Glutamatergic neuron (in vitro differentiated cells): ENCODE measurements at regions not wholly inside any gene's neighbourhood (a gene's known extent, or its start where the extent isn't known, plus 50 kb on each side); places are given as distances from the start of the nearest gene placed in this dataset.

Experiments
- DNase-seq: peaks from one replicate; pipeline ENCODE4 v3.0.0; 2022
- H3K27ac Mint-ChIP-seq: one replicate; pipeline ENCODE4 v1.8.0; 2020; ENCODE audit warnings: mild to moderate bottlenecking, mixed read lengths, inconsistent platforms; ENCODE audit not compliant: unreplicated experiment
- H3K27me3 Mint-ChIP-seq: one replicate; pipeline ENCODE4 v1.8.0; 2020; ENCODE audit warnings: mild to moderate bottlenecking, moderate library complexity, mixed read lengths, inconsistent platforms; ENCODE audit not compliant: unreplicated experiment
- H3K36me3 Mint-ChIP-seq: one replicate; pipeline ENCODE4 v1.8.0; 2020; ENCODE audit warnings: mild to moderate bottlenecking, mixed read lengths, inconsistent platforms; ENCODE audit not compliant: unreplicated experiment
- H3K4me1 Mint-ChIP-seq: one replicate; pipeline ENCODE4 v1.8.0; 2020; ENCODE audit warnings: mild to moderate bottlenecking, low read depth, mixed read lengths, inconsistent platforms; ENCODE audit not compliant: unreplicated experiment
- H3K4me3 Mint-ChIP-seq: one replicate; pipeline ENCODE4 v1.8.0; 2020; ENCODE audit warnings: mild to moderate bottlenecking, mixed read lengths, inconsistent platforms; ENCODE audit not compliant: unreplicated experiment
- H3K9me3 Mint-ChIP-seq: one replicate; pipeline ENCODE4 v1.8.0; 2020; ENCODE audit warnings: mild to moderate bottlenecking, moderate library complexity, mixed read lengths, inconsistent platforms; ENCODE audit not compliant: unreplicated experiment
- TF ChIP-seq, protein P1 (sequence below): fragments of 200-600 bp; sonication (generic); IDR thresholded peaks from one replicate; pipeline ENCODE4 v1.5.0; 2021; ENCODE audit not compliant: partially characterized antibody, unreplicated experiment

DNA sequence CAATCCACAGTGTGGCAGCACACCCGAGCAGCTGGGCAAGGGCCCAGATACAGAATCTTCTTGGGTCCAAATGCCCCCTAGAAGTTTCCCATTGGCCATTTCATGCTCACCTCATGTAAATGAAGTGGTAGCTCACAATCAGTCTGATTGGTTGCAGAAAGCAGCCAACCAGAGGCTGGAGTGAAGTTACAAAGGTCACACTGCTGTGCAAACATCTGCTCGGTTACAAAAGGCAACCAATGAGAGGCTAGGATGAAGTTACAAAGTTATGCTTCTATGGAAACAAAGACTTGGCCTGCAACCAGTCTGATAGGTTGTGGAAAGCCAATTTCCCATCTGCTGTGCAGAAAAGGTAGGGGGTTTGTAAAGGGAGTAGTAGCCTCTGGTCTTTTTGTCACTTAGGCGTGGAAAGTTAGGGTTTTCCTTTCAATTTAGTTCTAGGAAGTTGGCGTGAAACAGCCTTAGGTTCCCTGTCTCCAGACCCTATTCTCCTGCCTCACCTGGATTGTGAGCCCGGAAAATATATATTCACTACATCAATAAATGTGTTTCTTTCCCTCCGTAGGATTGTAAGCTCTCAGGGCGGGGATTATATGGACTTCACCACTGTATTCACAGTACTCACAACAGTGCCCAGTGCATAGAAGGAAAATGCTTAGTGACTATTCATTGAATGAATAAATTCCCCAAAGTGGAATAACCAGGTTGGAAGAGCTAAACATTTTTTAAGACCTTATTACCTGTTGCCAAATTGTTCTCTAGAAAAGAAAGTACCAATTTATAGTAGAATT lies 91.9 kb downstream of the URB2 start:
- Mint-ChIP-seq H3K4me3 (no peak overlapping the region), H3K27ac (no peak overlapping the region), H3K36me3 (peaks cover 11% of the 10 kb centered on the region), H3K4me1 (peaks cover 9% of the 10 kb centered on the region), H3K9me3 (peaks cover 5% of the 10 kb centered on the region), H3K27me3 (peaks cover 4% of the 10 kb centered on the region)
- TF ChIP-seq, protein P1, sequence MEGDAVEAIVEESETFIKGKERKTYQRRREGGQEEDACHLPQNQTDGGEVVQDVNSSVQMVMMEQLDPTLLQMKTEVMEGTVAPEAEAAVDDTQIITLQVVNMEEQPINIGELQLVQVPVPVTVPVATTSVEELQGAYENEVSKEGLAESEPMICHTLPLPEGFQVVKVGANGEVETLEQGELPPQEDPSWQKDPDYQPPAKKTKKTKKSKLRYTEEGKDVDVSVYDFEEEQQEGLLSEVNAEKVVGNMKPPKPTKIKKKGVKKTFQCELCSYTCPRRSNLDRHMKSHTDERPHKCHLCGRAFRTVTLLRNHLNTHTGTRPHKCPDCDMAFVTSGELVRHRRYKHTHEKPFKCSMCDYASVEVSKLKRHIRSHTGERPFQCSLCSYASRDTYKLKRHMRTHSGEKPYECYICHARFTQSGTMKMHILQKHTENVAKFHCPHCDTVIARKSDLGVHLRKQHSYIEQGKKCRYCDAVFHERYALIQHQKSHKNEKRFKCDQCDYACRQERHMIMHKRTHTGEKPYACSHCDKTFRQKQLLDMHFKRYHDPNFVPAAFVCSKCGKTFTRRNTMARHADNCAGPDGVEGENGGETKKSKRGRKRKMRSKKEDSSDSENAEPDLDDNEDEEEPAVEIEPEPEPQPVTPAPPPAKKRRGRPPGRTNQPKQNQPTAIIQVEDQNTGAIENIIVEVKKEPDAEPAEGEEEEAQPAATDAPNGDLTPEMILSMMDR = no peak
- no peak for DNase-seq

DNA sequence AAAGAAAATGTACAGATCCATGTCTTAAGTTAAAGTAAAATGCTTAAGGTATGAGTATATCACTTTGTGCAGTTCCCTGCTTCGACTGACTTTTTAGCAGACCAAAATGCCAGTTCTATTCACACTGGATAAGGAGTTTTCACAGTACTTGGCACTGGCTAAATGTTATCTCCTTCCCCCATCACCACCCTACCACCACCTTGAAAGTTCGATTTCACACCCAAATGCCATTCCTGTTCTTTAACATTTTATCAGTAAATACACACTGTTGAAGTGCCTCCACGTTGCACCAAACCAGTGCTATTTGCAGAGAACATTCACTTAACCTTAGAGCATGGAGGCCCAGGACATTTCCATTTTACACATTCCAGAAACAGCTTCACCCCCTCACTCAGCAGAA lies 100.0 kb downstream of the URB2 start:
- Mint-ChIP-seq H3K36me3 (peaks cover 7% of the 10 kb centered on the region), H3K9me3 (peaks cover 5% of the 10 kb centered on the region), H3K27me3 (peaks cover 11% of the 10 kb centered on the region), H3K27ac (no peak overlapping the region), H3K4me1 (peaks cover 4% of the 10 kb centered on the region), H3K4me3 (no peak overlapping the region)
- TF ChIP-seq, protein P1 = no peak
- no peak for DNase-seq

DNA sequence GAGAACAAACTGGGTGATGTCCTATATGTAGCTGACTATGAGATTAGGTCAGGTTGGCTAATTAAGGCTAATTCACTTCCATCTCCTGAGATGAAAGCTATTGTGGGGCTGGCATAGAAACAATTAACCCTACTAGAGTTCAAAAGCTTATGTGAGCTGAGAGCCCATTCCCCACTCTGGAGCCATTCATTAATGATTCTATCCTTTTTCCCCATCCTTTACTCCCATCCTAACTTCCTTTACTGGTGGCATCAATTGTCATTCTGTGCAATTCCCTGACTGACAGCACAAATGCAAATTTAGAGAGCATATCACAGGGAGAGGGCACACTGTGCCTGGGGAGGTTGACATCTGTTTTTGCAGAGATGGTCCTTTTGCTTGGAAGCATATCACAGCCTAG lies 103.9 kb downstream of the URB2 start:
- H3K4me1 Mint-ChIP-seq = peaks cover 5% of the 10 kb centered on the region
- H3K4me3 Mint-ChIP-seq = no peak overlapping the region
- H3K9me3 Mint-ChIP-seq = peaks cover 2% of the 10 kb centered on the region
- TF ChIP-seq, protein P1 = no peak
- H3K36me3 Mint-ChIP-seq = no peaks in the 10 kb centered on the region
- H3K27ac Mint-ChIP-seq = no peak overlapping the region
- H3K27me3 Mint-ChIP-seq = peaks cover 7% of the 10 kb centered on the region
- DNase-seq = no peak

DNA sequence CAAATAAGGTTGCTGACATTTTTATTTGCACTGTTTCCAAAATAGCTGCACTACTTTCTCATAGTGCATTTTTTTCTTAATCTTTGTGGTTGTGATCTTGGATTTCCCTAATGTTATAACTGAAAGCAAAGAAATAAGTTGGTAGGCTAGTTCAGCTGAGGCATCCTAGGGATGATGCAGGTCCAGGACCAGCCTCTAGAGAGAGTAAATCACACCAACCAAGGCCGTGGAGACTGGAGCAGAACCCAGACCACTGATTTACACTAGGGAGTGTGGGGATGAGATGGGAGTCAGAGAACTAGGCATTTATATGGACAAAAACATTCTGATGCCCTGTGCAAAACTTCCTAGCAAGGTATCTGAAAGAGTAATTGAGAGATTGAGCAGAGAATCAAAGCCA lies 104.5 kb downstream of the URB2 start:
- H3K27ac Mint-ChIP-seq = no peak overlapping the region
- H3K36me3 Mint-ChIP-seq = no peaks in the 10 kb centered on the region
- H3K4me1 Mint-ChIP-seq = peaks cover 5% of the 10 kb centered on the region
- peaks cover 5% of the 10 kb centered on the region for H3K27me3 Mint-ChIP-seq
- DNase-seq = no peak
- H3K9me3 Mint-ChIP-seq = peaks cover 2% of the 10 kb centered on the region
- TF ChIP-seq, protein P1 = no peak
- no peak overlapping the region for H3K4me3 Mint-ChIP-seq

DNA sequence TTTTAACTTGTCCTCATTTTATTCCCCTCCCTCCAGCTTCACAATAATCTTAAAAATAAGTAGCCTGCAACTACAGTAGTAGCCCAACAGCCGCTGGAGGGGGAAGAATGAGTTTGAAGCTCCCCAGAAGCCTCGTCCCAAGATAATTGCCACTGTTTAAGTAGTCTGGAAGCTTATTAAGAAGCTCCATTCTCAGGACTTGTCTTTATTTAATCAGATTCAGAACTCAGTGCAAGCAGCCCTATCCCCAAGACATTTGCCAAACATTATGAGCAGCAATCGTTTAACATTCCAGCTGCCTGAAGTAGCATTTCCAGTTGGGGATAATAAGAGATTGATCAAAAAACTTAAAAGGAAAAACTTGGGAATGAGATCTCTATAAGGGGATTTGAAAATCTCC lies 106.0 kb downstream of the URB2 start:
- TF ChIP-seq, protein P1 = no peak
- no peak overlapping the region for H3K4me3 Mint-ChIP-seq
- H3K9me3 Mint-ChIP-seq = peaks cover 5% of the 10 kb centered on the region
- peaks cover 5% of the 10 kb centered on the region for H3K4me1 Mint-ChIP-seq
- H3K36me3 Mint-ChIP-seq = peaks cover 3% of the 10 kb centered on the region
- no peak overlapping the region for H3K27ac Mint-ChIP-seq
- H3K27me3 Mint-ChIP-seq = peaks cover 5% of the 10 kb centered on the region
- no peak for DNase-seq
